Esophagus squamous epithelium (tissue), 4 donors: ENCODE measurements at regions not wholly inside any gene's neighbourhood (a gene's known extent, or its start where the extent isn't known, plus 50 kb on each side); places are given as distances from the start of the nearest gene placed in this dataset.

Source experiments
- POLR2A ChIP-seq, 4 donors: fragments of 450-650 bp; IDR thresholded peaks; one replicate each; pipeline ENCODE4 v1.6.1; 2017; ENCODE audit warnings: antibody characterized with exemption in 4 of 4, mild to moderate bottlenecking in 4 of 4, moderate library complexity in 3 of 4
- TF ChIP-seq, protein P1 (sequence below), 6 experiments: fragments of 450-650 bp in 4 of 6; fragments of 200-600 bp in 2 of 6; sonication (generic) in 2 of 6; IDR thresholded peaks; one replicate each; pipeline ENCODE4 v1.5.1; 2016 to 2019; ENCODE audit warnings: antibody characterized with exemption in 6 of 6, mild to moderate bottlenecking in 4 of 6, moderate library complexity in 4 of 6

DNA sequence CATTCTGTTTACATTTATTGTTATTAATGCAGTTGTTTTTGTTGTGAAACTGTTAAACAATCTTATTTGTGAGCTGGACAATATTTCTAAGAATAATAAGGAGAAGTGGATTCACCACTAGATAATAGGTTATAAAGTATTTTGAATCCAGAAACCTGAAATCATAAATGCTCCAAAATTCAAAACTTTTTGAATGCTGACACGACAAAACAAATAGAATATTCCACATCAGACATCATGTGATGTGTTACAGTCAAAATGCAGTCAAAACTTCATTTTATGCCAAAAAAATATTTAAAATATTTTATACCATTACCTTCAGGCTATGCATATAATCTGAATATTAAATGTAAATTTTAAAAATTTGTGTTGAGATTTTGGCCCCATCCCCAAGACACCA lies 1321.4 kb downstream of the SLITRK1 start:
- no peak for TF ChIP-seq POLR2A (IDR thresholded peaks at IDR 0.05)
- TF ChIP-seq, protein P1, sequence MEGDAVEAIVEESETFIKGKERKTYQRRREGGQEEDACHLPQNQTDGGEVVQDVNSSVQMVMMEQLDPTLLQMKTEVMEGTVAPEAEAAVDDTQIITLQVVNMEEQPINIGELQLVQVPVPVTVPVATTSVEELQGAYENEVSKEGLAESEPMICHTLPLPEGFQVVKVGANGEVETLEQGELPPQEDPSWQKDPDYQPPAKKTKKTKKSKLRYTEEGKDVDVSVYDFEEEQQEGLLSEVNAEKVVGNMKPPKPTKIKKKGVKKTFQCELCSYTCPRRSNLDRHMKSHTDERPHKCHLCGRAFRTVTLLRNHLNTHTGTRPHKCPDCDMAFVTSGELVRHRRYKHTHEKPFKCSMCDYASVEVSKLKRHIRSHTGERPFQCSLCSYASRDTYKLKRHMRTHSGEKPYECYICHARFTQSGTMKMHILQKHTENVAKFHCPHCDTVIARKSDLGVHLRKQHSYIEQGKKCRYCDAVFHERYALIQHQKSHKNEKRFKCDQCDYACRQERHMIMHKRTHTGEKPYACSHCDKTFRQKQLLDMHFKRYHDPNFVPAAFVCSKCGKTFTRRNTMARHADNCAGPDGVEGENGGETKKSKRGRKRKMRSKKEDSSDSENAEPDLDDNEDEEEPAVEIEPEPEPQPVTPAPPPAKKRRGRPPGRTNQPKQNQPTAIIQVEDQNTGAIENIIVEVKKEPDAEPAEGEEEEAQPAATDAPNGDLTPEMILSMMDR (IDR thresholded peaks at IDR 0.05): no peak
